Nephron (organoid): ENCODE measurements at regions not wholly inside any gene's neighbourhood (a gene's known extent, or its start where the extent isn't known, plus 50 kb on each side); places are given as distances from the start of the nearest gene placed in this dataset.
A peak's percentile ranks its signal among the peaks of the same experiment; 100 is the strongest.
"Not testable (repeated sequence)": the region's sequence is repeated elsewhere in the genome, so short reads cannot be mapped to it uniquely, and the experiment has no call there.

Experiments
- H3K27ac Mint-ChIP-seq, 3 experiments: 2 replicates each; pipeline ENCODE4 v1.8.0; 2020; ENCODE audit warnings: mixed read lengths in 3 of 3, mild to moderate bottlenecking in 2 of 3, moderate library complexity in 1 of 3
- H3K27me3 Mint-ChIP-seq: 2 replicates; pipeline ENCODE4 v1.8.0; 2021; ENCODE audit warnings: low read depth, mild to moderate bottlenecking, moderate library complexity, mixed read lengths
- H3K36me3 Mint-ChIP-seq: 2 replicates; pipeline ENCODE4 v1.8.0; 2020; ENCODE audit warnings: low read depth, mixed read lengths
- H3K4me1 Mint-ChIP-seq: 2 replicates; pipeline ENCODE4 v1.8.0; 2020; ENCODE audit warnings: mixed read lengths
- H3K4me3 Mint-ChIP-seq, 3 experiments: 2 replicates each; pipeline ENCODE4 v1.8.0; 2020; ENCODE audit warnings: mild to moderate bottlenecking in 3 of 3, mixed read lengths in 3 of 3, moderate library complexity in 2 of 3
- H3K9me3 Mint-ChIP-seq: 2 replicates; pipeline ENCODE4 v1.8.0; 2020; ENCODE audit warnings: mixed read lengths
- CTCF ChIP-seq, 3 experiments: fragments of 200-600 bp; sonication (generic); IDR thresholded peaks; one replicate each; pipeline ENCODE4 v1.5.0; 2021; ENCODE audit warnings: antibody characterized with exemption in 3 of 3; ENCODE audit not compliant: unreplicated experiment in 3 of 3

- H3K9me3 Mint-ChIP-seq, result peaks cover 18% of the 10 kb centered on the region
- peaks cover 16% of the 10 kb centered on the region for H3K4me1 Mint-ChIP-seq
- peak overlapping the region in 1 of 3 experiments; percentile 61 for H3K27ac Mint-ChIP-seq
- no peak for TF ChIP-seq CTCF (IDR thresholded peaks at IDR 0.05; ENCODE audit: unreplicated experiment in 3 of 3)
- H3K27me3 Mint-ChIP-seq, result no peaks in the 10 kb centered on the region
- H3K36me3 Mint-ChIP-seq, result peaks cover 6% of the 10 kb centered on the region
- no peak overlapping the region for H3K4me3 Mint-ChIP-seq
Measured at GRCh38 chr6:169086020-169086419, 167.6 kb downstream of the THBS2 start.

GRCh38 chr6:169085466-169085865 is 168.2 kb downstream of the THBS2 start:
- no peak for TF ChIP-seq CTCF (IDR thresholded peaks at IDR 0.05; ENCODE audit: unreplicated experiment in 3 of 3)
- Mint-ChIP-seq H3K27me3 (no peaks in the 10 kb centered on the region), H3K4me1 (peaks cover 16% of the 10 kb centered on the region), H3K27ac (peak overlapping the region in 1 of 3 experiments; percentile 43), H3K4me3 (no peak overlapping the region), H3K36me3 (peaks cover 6% of the 10 kb centered on the region), H3K9me3 (peaks cover 16% of the 10 kb centered on the region)

GRCh38 chr6:169084557-169084956 is 169.1 kb downstream of the THBS2 start:
- H3K27ac Mint-ChIP-seq, H3K27me3 Mint-ChIP-seq, H3K36me3 Mint-ChIP-seq, H3K9me3 Mint-ChIP-seq, H3K4me3 Mint-ChIP-seq: not testable (repeated sequence)
- peaks cover 16% of the 10 kb centered on the region for H3K4me1 Mint-ChIP-seq

- Mint-ChIP-seq H3K9me3 (peaks cover 4% of the 10 kb centered on the region), H3K27ac (no peak overlapping the region), H3K36me3 (no peaks in the 10 kb centered on the region), H3K27me3 (no peaks in the 10 kb centered on the region), H3K4me1 (peaks cover 15% of the 10 kb centered on the region), H3K4me3 (no peak overlapping the region)
- no peak for TF ChIP-seq CTCF (IDR thresholded peaks at IDR 0.05; ENCODE audit: unreplicated experiment in 3 of 3)
Measured at GRCh38 chr6:169084067-169084466, 169.6 kb downstream of the THBS2 start.

GRCh38 chr6:169083508-169083874 is 170.2 kb downstream of the THBS2 start:
- peaks cover 2% of the 10 kb centered on the region for H3K9me3 Mint-ChIP-seq
- no peaks in the 10 kb centered on the region for H3K27me3 Mint-ChIP-seq
- no peaks in the 10 kb centered on the region for H3K36me3 Mint-ChIP-seq
- H3K4me3 Mint-ChIP-seq, result no peak overlapping the region
- H3K27ac Mint-ChIP-seq, result no peak overlapping the region
- H3K4me1 Mint-ChIP-seq, result peaks cover 11% of the 10 kb centered on the region
- TF ChIP-seq CTCF (IDR thresholded peaks at IDR 0.05; ENCODE audit: unreplicated experiment in 3 of 3), result no peak

GRCh38 chr6:169082817-169083507 is 170.7 kb downstream of the THBS2 start:
- Mint-ChIP-seq H3K27me3 (no peaks in the 10 kb centered on the region), H3K4me3 (no peak overlapping the region), H3K9me3 (peaks cover 2% of the 10 kb centered on the region), H3K36me3 (no peaks in the 10 kb centered on the region), H3K27ac (no peak overlapping the region), H3K4me1 (peaks cover 11% of the 10 kb centered on the region)
- TF ChIP-seq CTCF (IDR thresholded peaks at IDR 0.05; ENCODE audit: unreplicated experiment in 3 of 3), result no peak
